ENCODE measurements at regions not wholly inside any gene's neighbourhood (a gene's known extent, or its start where the extent isn't known, plus 50 kb on each side); places are given as distances from the start of the nearest gene placed in this dataset.
A peak's percentile ranks its signal among the peaks of the same experiment; 100 is the strongest.

- DNase-seq = peak; percentile 99
Observed at GRCh38 chr12:14257734-14258574, 107.5 kb upstream of the ATF7IP start.

GRCh38 chr12:14258575-14258940 is 106.9 kb upstream of the ATF7IP start:
- DNase-seq = peak; percentile 19

- no peak for DNase-seq
Observed at GRCh38 chr12:14259481-14260010, 105.9 kb upstream of the ATF7IP start.

GRCh38 chr12:14260011-14260993 is 105.2 kb upstream of the ATF7IP start:
- DNase-seq = peak; percentile 96

GRCh38 chr12:14261096-14261495 is 104.4 kb upstream of the ATF7IP start:
- DNase-seq = no peak

GRCh38 chr12:14261861-14262260 is 103.6 kb upstream of the ATF7IP start:
- DNase-seq = no peak

- no peak for DNase-seq
Observed at GRCh38 chr12:14262771-14263511, 102.5 kb upstream of the ATF7IP start.

GRCh38 chr12:14263742-14264141 is 101.7 kb upstream of the ATF7IP start:
- no peak for DNase-seq

GRCh38 chr12:14264316-14264715 is 101.2 kb upstream of the ATF7IP start:
- DNase-seq = peak; percentile 15

GRCh38 chr12:14264778-14265177 is 100.7 kb upstream of the ATF7IP start:
- DNase-seq = peak; percentile 7

GRCh38 chr12:14268120-14268515 is 97.4 kb upstream of the ATF7IP start:
- DNase-seq = no peak

GRCh38 chr12:14270392-14270791 is 95.1 kb upstream of the ATF7IP start:
- no peak for DNase-seq

GRCh38 chr12:14272956-14273912 is 92.2 kb upstream of the ATF7IP start:
- DNase-seq = no peak

GRCh38 chr12:14273913-14274311 is 91.6 kb upstream of the ATF7IP start:
- no peak for DNase-seq

- no peak for DNase-seq
Observed at GRCh38 chr12:14275111-14275510, 90.4 kb upstream of the ATF7IP start.

GRCh38 chr12:14275886-14276285 is 89.6 kb upstream of the ATF7IP start:
- no peak for DNase-seq

- DNase-seq = no peak
Observed at GRCh38 chr12:14278294-14278953, 87.1 kb upstream of the ATF7IP start.

- no peak for DNase-seq
Observed at GRCh38 chr12:14279845-14280244, 85.6 kb upstream of the ATF7IP start.

- DNase-seq = no peak
Observed at GRCh38 chr12:14280921-14281320, 84.6 kb upstream of the ATF7IP start.

- DNase-seq = no peak
Observed at GRCh38 chr12:14281539-14281938, 83.9 kb upstream of the ATF7IP start.
